Left lung (tissue), 4 donors: ENCODE measurements at regions not wholly inside any gene's neighbourhood (a gene's known extent, or its start where the extent isn't known, plus 50 kb on each side); places are given as distances from the start of the nearest gene placed in this dataset.

Experiments
- ATAC-seq: fragments of 200-7000 bp; cut with Tn5 transposase; one replicate; pipeline ENCODE4 v1.9.1; 2020; ENCODE audit warnings: moderate library complexity
- DNase-seq, 4 donors: peaks; one replicate each; pipeline ENCODE4 v3.0.0-alpha.2; 2013 to 2020
- H3K27ac ChIP-seq, 2 donors: fragments of 200-600 bp; sonication (generic) in 1 of 2; one replicate each; pipeline versions ENCODE4 v1.5.0 to v1.8.0; 2020 to 2021
- H3K27me3 ChIP-seq, 2 donors: fragments of 200-600 bp; sonication (generic) in 1 of 2; one replicate each; pipeline versions ENCODE4 v1.5.0 to v1.8.0; 2020 to 2021
- H3K36me3 ChIP-seq, 2 donors: fragments of 200-600 bp; sonication (generic) in 1 of 2; one replicate each; pipeline versions ENCODE4 v1.5.0 to v1.8.0; 2020 to 2021
- H3K4me1 ChIP-seq, 2 donors: fragments of 200-600 bp; one replicate each; pipeline ENCODE4 v1.8.0; 2021
- H3K4me3 ChIP-seq, 2 donors: fragments of 200-600 bp; sonication (generic) in 1 of 2; one replicate each; pipeline versions ENCODE4 v1.5.0 to v1.8.0; 2020 to 2021; ENCODE audit warnings: mild to moderate bottlenecking in 1 of 2
- H3K9me3 ChIP-seq, 2 donors: fragments of 200-600 bp; sonication (generic) in 1 of 2; one replicate each; pipeline versions ENCODE4 v1.5.0 to v1.8.0; 2020 to 2021
- intact Hi-C, 2 donors: fragments of 100-400 bp; cut with DNase I; formaldehyde crosslinking; loops; one replicate each; pipeline versions ENCODE4 v1.11.2 to v1.14.2; 2022
- TF ChIP-seq, protein P1 (sequence below), 2 donors: fragments of 200-600 bp; sonication (generic) in 1 of 2; IDR thresholded peaks; one replicate each; pipeline versions ENCODE4 v1.5.0 to v1.8.0; 2021; ENCODE audit warnings: antibody characterized with exemption in 2 of 2
- donor health status: DM: no; HTN: yes; CAD: no.
- donor health status: DM: no; HTN: no; CAD: no.

DNA sequence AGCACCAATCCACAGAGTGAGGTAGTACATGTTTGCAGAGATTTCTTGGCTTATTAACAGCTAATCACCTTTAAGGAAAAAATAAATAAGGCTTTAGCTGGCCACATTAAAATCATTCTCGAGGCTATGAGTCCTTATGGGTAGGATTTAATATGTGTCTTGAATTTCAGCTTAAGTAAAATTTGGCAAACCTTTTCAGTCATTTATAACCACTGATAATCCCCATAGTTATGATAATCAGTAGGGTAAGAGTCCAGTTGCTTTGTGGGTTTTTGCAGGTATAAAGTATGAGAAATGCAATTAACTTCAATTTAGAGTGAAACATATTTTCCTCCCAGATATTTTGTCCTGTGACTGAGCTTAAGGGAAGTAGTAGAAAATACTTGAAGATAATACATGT is 1458.9 kb upstream of the FLRT2 start:
- Histone ChIP-seq H3K4me3 (no peak overlapping the region), H3K27ac (no peak overlapping the region), H3K4me1 (no peaks in the 10 kb centered on the region), H3K27me3 (no peaks in the 10 kb centered on the region), H3K36me3 (no peaks in the 10 kb centered on the region), H3K9me3 (no peaks in the 10 kb centered on the region)
- TF ChIP-seq, protein P1, sequence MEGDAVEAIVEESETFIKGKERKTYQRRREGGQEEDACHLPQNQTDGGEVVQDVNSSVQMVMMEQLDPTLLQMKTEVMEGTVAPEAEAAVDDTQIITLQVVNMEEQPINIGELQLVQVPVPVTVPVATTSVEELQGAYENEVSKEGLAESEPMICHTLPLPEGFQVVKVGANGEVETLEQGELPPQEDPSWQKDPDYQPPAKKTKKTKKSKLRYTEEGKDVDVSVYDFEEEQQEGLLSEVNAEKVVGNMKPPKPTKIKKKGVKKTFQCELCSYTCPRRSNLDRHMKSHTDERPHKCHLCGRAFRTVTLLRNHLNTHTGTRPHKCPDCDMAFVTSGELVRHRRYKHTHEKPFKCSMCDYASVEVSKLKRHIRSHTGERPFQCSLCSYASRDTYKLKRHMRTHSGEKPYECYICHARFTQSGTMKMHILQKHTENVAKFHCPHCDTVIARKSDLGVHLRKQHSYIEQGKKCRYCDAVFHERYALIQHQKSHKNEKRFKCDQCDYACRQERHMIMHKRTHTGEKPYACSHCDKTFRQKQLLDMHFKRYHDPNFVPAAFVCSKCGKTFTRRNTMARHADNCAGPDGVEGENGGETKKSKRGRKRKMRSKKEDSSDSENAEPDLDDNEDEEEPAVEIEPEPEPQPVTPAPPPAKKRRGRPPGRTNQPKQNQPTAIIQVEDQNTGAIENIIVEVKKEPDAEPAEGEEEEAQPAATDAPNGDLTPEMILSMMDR (IDR thresholded peaks at IDR 0.05), result no peak
- intact Hi-C loops, result no loop called here
- DNase-seq, result no peak
- ATAC-seq, result no peak

DNA sequence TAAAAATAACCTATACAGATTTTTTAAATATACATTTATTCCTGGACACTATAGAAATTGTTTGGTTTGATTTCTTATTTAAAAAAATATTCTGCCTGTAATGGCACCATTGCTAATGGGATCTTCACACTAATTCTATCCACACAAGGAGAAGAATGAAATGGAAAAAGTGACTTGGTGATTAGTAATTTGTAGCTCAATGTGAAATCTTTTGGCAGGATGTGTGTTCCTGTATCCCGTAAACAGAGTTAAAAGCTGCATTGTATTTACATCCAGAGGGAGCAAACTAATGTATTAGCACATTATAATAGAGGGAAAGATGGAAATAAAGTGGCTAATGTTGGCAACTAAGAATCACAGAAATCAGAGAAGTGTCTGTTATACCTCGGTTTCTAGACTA is 1455.3 kb upstream of the FLRT2 start:
- Histone ChIP-seq H3K4me3 (no peak overlapping the region), H3K4me1 (no peaks in the 10 kb centered on the region), H3K36me3 (no peaks in the 10 kb centered on the region), H3K27me3 (no peaks in the 10 kb centered on the region), H3K9me3 (no peaks in the 10 kb centered on the region), H3K27ac (no peak overlapping the region)
- TF ChIP-seq, protein P1 (IDR thresholded peaks at IDR 0.05), result no peak
- no peak for DNase-seq
- intact Hi-C loops, result no loop called here
- ATAC-seq, result no peak

DNA sequence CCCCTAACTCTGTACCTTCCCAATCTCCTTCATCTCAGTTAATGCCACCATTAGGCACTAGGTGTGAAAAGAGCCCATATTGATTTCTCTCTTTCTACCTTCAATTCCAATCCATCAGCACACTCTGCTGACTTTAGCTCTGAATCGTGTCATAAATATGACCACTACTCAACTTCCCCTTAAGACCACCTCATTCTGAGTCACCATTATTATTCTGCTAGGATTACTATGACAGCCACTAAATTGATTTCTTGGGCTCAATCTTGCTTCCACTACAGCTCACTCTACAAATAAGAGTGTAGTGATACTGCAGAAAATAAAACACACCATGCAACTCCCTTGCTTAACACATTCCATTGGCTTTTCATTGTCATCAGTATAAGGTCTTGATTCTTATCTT is 1449.0 kb upstream of the FLRT2 start:
- TF ChIP-seq, protein P1 (IDR thresholded peaks at IDR 0.05), result no peak
- DNase-seq (no peak), ATAC-seq (no peak)
- H3K9me3 ChIP-seq, result peaks cover 0 to 2% of the 10 kb centered on the region in 2 donors
- no peaks in the 10 kb centered on the region for H3K27me3 ChIP-seq
- no peak overlapping the region for H3K4me3 ChIP-seq
- no peaks in the 10 kb centered on the region for H3K36me3 ChIP-seq
- H3K27ac ChIP-seq, result no peak overlapping the region
- H3K4me1 ChIP-seq, result no peaks in the 10 kb centered on the region
- intact Hi-C loops, result no loop called here

DNA sequence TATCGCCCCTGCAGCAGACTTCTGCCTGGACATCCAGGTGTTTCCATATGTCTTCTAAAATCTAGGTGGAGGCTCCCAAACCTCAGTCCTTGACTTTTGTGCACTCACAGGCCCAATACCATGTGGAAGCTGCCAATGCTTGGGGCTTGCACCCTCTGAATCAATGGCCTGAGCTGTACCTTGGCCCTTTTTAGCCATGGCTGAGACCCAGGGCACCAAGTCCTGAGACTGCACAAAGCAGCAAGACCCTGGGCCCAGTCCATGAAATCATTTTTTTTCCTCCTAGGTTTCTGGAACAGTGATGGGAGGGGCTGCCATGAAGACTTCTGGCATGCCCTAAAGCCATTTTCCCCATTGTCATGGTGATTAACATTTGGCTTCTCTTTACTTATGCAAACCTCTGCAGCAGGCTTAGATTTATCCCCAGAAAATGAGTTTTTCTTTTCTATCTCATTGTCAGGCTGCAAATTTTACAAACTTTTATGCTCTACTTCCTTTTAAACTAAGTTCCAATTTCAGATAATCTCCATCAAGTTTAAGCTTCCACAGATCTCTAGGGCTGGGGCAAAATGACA is 1445.8 kb upstream of the FLRT2 start:
- Histone ChIP-seq H3K36me3 (no peaks in the 10 kb centered on the region), H3K9me3 (peaks cover 0 to 4% of the 10 kb centered on the region in 2 donors), H3K27ac (no peak overlapping the region), H3K27me3 (no peaks in the 10 kb centered on the region), H3K4me1 (no peaks in the 10 kb centered on the region), H3K4me3 (no peak overlapping the region)
- DNase-seq (no peak), ATAC-seq (no peak)
- intact Hi-C loops, result no loop called here
- TF ChIP-seq, protein P1 (IDR thresholded peaks at IDR 0.05), result no peak

DNA sequence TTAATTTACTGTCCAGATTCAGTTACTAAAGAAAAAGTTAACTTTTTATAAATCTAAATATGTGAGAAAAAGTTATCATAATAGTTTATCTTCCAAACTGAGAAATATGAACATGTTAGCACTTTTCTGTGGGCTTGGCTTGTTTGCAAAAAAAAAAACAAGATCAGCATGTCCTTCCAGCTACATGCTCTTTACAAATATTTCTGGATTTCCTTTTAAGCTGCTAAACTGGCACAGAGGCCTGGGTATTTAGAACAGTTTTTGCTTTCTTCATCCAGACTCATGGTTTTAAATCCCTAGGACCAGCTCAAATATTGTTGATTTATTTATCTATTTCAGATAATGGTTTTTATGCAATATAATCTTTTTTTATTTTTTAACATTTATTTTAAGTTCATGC is 1444.5 kb upstream of the FLRT2 start:
- no peak overlapping the region for H3K27ac ChIP-seq
- TF ChIP-seq, protein P1 (IDR thresholded peaks at IDR 0.05), result no peak
- no peak for DNase-seq
- no peak overlapping the region for H3K4me3 ChIP-seq
- H3K9me3 ChIP-seq, result peaks cover 0 to 4% of the 10 kb centered on the region in 2 donors
- no peak for ATAC-seq
- intact Hi-C loops, result no loop called here
- H3K36me3 ChIP-seq, result no peaks in the 10 kb centered on the region
- no peaks in the 10 kb centered on the region for H3K27me3 ChIP-seq
- H3K4me1 ChIP-seq, result no peaks in the 10 kb centered on the region
